GM18868 (cell line): ENCODE measurements at regions not wholly inside any gene's neighbourhood (a gene's known extent, or its start where the extent isn't known, plus 50 kb on each side); places are given as distances from the start of the nearest gene placed in this dataset.

Experiments
- ATAC-seq: cut with Tn5 transposase; IDR thresholded peaks from one replicate; pipeline ENCODE4 v1.9.1; 2021; ENCODE audit warnings: mild to moderate bottlenecking, moderate library complexity; ENCODE audit not compliant: unreplicated experiment

DNA sequence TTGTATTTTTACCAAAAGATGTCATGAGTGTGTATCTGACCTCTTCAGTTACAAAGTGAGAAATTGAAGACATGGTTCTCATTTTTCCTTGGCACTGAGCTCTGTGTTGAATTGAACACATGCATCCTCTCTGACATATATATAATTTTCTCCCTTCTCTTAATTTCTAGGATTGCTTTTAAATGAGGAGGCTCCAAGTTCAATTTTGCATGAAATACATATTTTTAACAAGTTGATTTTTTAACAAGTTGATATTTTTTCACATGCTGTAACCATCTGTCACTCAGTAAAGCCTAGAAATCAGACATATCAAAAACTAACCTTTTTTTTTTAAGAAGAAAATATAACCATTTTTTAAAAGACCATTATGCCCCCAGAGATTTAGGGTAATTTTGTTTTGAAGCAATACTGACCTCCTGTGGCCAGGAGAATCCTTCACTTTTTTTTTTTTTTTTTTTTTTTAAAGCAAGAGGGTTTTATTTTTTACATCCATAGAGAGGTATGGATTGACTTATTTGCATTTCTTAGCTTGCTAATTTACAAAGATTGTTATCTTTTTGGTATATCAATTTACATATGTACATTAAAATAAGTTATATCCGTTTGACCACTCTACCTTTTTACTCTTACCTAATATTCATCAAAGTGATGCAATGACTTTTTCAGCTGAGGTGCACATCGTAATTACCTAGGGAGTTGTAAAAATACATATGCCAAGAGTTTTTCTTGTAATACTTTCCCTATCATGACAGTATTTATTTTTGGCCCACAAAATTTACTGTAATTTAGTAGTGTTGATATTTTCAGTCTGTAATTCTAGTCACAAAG, 161.8 kb downstream of the SOCS6 start:
- no peak for ATAC-seq

DNA sequence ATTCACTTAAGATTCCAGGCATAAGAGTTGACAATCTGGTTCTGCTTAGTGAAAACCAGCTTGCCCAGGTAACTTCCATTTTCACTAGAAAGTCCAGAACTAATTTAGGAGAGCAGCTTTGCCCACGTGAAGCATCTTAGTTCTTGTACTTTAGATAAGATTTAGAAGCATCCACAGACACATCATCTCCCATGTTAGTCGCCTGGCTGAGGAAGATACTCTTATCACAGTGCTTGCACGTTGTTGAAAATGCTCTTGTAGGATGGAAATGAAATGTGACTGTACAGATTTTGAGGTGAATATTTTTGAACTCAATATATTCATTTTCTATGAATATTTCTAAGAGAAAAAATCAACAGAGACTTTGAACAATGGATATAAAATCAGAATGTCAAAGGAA, 159.7 kb downstream of the SOCS6 start:
- no peak for ATAC-seq

DNA sequence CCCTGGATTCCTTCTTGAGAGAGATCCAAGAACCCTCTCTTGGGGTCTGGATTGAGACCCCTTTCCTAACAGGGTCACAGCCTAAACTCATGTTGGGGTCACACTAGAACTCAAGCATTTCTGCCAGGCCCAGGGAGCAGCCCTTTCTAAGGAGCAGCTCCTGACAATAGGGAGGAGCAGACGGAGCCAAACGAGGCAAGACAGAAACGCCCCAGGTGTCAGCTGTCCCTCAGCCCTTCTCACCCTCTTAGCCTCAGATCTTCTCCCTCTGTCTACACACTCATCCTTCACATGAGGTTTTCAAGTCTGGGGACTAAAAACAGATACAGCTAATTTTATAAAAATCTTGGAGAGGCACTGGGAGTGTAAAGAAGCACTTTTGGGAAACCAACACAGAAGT, 157.2 kb downstream of the SOCS6 start:
- no peak for ATAC-seq

- ATAC-seq, result no peak
These were observed 154.1 kb downstream of the SOCS6 start for GRCh38 chr18:70442933-70443332.

DNA sequence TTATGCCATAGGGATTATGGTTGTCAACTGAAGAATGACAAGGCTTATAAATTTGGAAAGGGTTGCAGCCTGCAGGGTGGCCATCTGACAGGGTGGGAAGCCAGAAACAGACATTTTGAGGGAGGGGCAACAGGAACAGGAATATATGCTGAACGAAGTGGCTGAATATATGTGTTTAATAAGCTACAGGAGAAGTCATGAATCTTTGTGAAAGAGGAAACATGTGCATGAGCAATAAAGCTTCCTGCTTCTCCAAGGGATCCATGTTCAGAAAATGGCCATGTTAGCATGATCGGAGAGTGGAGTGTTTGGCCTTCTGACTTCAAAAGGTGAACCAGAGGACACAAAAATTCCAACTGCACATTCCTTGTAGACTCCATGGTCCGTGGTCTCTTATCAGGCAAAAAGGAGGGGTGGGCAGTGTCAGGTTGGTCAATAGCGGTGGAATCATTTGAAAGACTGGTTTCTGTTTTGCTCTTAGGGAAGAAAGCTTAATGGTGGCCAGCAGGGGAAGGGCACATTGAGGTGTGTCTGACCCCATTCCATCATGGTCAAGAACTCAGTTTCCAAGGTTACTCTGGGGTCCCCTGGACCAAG, 144.1 kb downstream of the SOCS6 start:
- no peak for ATAC-seq

DNA sequence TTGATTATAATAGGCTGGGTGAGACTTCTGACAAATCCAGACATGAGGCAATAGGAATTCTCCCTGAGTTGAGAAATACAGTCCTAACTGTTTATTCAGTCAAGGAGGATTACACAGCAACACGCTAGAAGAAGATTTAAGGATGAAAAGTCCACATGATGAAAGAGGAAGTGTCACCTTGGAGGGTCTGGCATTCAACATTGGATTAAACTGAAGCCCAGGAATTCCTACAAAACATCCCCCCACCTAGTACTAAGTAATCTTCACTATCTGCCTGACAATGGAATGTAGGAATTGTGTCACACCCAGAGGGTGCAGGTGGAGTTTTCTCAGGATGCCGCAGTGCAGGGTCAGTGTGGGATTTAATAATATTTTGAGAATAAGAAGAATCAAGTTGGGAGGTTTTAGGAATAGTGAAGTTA, 142.4 kb downstream of the SOCS6 start:
- ATAC-seq, result no peak

GRCh38 chr18:70430501-70431173, 141.8 kb downstream of the SOCS6 start:
- ATAC-seq, result no peak

DNA sequence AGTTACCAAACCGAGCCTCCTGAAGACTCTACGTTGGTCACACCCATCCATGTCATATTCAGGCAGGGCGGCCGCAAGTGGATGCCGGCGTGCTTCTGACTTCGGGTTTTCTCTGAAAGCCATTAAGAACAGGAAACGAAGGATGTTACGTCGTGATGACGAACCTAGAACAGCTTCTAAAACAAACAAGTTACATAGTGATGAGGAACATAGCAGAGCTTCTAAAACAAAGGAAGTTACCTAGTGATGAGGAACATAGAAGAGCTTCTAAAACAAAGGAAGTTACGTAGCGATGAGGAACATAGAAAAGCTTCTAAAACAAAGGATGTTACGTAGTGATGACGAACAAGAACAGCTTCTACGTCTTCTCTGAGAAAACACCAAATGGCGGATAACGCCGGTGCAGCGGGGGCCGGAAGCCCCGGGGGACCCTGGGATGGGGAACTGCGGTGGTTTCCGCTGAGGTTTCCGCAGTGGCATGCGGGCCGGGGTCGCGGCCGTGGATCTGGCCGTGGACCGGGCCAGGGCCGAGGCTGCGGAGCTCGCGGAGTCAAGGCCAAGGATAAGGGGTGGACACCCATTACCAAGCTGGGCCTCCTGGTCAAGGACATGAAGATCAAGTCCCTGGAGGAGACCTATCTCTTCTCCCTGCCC, 141.1 kb downstream of the SOCS6 start:
- ATAC-seq, result no peak

GRCh38 chr18:70428439-70428838, 139.6 kb downstream of the SOCS6 start:
- peak; percentile 99 for ATAC-seq

DNA sequence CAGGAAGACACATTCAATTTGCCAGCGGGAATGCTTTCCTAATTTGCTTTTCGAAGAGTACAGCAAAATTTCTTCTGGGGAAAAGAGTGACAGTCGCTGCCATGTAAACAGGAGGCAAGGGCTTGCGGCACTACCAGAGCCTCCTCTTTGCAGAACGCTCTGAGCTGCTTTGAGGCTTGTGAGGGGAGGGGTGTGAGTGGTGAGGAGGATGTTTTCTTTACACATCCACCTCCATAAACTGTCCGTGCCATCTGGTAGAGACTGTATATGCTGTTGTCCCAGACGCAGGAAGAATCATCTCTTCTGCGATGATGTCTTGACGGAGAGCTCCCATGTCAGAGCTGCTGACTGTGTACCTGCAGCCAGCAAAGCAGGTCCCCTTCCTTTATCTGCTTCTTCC, 138.0 kb downstream of the SOCS6 start:
- no peak for ATAC-seq

- ATAC-seq, result no peak
These were observed 136.4 kb downstream of the SOCS6 start for GRCh38 chr18:70425236-70425635.

DNA sequence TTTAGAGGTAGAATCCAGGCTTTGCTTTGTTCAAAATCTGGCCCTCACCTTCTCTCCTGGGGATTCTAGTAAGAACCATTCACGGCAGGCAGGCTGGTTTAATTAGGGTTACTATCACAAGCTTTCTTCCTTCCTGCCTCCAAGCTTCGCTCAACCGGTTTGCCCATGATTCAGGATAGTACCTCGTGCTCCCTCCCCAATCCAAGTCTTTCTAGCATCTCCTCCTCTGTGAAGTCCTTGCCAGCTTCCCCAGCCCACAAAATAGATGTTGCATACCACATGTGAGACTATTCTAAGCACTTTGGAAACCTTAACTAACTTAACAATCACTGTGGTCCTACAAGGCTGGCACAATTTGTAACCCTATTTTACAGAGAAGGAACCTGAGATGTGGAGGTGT, 135.1 kb downstream of the SOCS6 start:
- no peak for ATAC-seq

GRCh38 chr18:70423120-70423519, 134.3 kb downstream of the SOCS6 start:
- ATAC-seq, result no peak

- no peak for ATAC-seq
These were observed 133.6 kb downstream of the SOCS6 start for GRCh38 chr18:70422391-70422965.

GRCh38 chr18:70421471-70422390, 132.9 kb downstream of the SOCS6 start:
- no peak for ATAC-seq

DNA sequence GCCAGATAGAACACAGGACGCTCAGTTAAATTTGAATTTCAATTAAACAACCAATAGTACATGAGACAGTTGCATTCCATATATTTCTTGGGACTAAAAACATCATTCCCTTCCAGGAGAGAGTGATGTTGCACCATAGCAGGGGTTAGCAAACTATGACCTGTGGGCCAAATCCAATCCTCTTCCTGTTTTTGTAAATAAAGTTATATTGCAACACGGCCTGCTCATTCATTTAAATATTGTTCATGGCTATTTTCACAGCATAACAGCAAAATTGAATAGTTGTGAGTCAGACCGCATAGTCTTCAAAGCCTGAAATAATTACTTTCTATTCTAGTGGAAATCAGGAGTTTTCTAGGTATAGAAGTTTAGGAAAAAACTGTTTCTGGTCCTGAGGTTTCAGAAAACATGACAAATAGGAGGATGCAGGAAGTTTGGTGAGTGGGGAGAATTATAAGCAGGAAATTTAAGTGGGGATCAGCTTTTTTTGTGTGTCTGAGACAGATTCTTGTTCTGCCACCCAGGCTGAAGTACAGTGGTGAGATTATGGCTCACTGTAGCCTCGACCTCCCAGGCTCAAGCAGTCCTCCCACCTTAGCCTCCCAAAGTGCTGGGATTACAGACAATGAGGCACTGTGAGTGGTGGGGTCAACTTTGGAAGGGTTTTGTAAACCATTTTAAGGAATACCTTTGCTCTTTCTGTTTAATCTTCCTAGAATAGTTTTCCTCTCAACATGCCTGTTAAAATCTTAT, 131.5 kb downstream of the SOCS6 start:
- ATAC-seq, result no peak

- no peak for ATAC-seq
These were observed 130.7 kb downstream of the SOCS6 start for GRCh38 chr18:70419526-70419925.

GRCh38 chr18:70418546-70419311, 129.9 kb downstream of the SOCS6 start:
- ATAC-seq, result peak; percentile 99

DNA sequence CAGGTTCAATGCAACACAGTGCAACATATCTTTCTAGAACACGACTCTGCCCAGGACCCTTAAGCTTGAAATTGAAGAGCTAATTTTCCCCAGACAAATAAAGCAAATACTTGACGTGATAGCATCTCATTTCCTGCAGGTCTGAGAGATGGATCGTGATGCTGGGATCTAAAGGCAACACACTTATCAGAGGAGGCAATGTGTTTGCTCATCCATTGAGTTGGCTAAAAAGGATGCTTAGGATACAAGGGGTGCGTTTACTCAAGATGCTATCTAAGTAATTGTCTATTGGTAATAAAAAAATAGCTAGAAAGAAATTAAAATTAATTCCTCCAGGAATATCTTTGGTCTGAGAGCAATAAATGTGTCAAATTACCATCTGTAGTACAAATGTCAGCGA, 129.0 kb downstream of the SOCS6 start:
- ATAC-seq, result no peak
